ENCODE measurements at regions not wholly inside any gene's neighbourhood (a gene's known extent, or its start where the extent isn't known, plus 50 kb on each side); places are given as distances from the start of the nearest gene placed in this dataset.

GRCh38 chr12:77531912-77532311 lies 298.8 kb upstream of the NAV3 start:
- no peak for DNase-seq
- intact Hi-C loops (cut with DNase I): no loop called here

GRCh38 chr12:77522247-77522646 lies 308.4 kb upstream of the NAV3 start:
- intact Hi-C loops (cut with DNase I): no loop called here
- DNase-seq: no peak

GRCh38 chr12:77521508-77522115 lies 309.1 kb upstream of the NAV3 start:
- no peak for DNase-seq
- intact Hi-C loops (cut with DNase I): no loop called here

GRCh38 chr12:77514511-77514910 lies 316.2 kb upstream of the NAV3 start:
- no peak for DNase-seq
- intact Hi-C loops (cut with DNase I): no loop called here

GRCh38 chr12:77510985-77511384 lies 319.7 kb upstream of the NAV3 start:
- DNase-seq: no peak
- intact Hi-C loops (cut with DNase I): no loop called here

- no peak for DNase-seq
- intact Hi-C loops (cut with DNase I): no loop called here
Observed at GRCh38 chr12:77504466-77504865, 326.2 kb upstream of the NAV3 start.

GRCh38 chr12:77500089-77500488 lies 330.6 kb upstream of the NAV3 start:
- intact Hi-C loops (cut with DNase I): no loop called here
- DNase-seq: no peak

GRCh38 chr12:77497647-77498046 lies 333.0 kb upstream of the NAV3 start:
- no peak for DNase-seq
- intact Hi-C loops (cut with DNase I): no loop called here

GRCh38 chr12:77496714-77497113 lies 334.0 kb upstream of the NAV3 start:
- intact Hi-C loops (cut with DNase I): no loop called here
- no peak for DNase-seq

GRCh38 chr12:77494296-77494695 lies 336.4 kb upstream of the NAV3 start:
- DNase-seq: no peak
- intact Hi-C loops (cut with DNase I): no loop called here

GRCh38 chr12:77493302-77494168 lies 337.2 kb upstream of the NAV3 start:
- no peak for DNase-seq

GRCh38 chr12:77492536-77492935 lies 338.2 kb upstream of the NAV3 start:
- intact Hi-C loops (cut with DNase I): no loop called here
- no peak for DNase-seq

More at GRCh38 chr12:77493302-77494168, 337.2 kb upstream of the NAV3 start:
- intact Hi-C loops (cut with DNase I): no loop called here

- intact Hi-C loops (cut with DNase I): no loop called here
- DNase-seq: no peak
Observed at GRCh38 chr12:77489331-77489970, 341.2 kb upstream of the NAV3 start.

GRCh38 chr12:77488041-77488620 lies 342.6 kb upstream of the NAV3 start:
- intact Hi-C loops (cut with DNase I): no loop called here
- no peak for DNase-seq

GRCh38 chr12:77486872-77487271 lies 343.8 kb upstream of the NAV3 start:
- intact Hi-C loops (cut with DNase I): no loop called here
- no peak for DNase-seq

- DNase-seq: no peak
- intact Hi-C loops (cut with DNase I): no loop called here
Observed at GRCh38 chr12:77485961-77486854, 344.5 kb upstream of the NAV3 start.

- DNase-seq: no peak
Observed at GRCh38 chr12:77481687-77482086, 349.0 kb upstream of the NAV3 start.

GRCh38 chr12:77477907-77478533 lies 352.7 kb upstream of the NAV3 start:
- no peak for DNase-seq
- intact Hi-C loops (cut with DNase I): no loop called here

More at GRCh38 chr12:77481687-77482086, 349.0 kb upstream of the NAV3 start:
- intact Hi-C loops (cut with DNase I): no loop called here

All from head of caudate nucleus (tissue), 42 donors.